ENCODE measurements at regions not wholly inside any gene's neighbourhood (a gene's known extent, or its start where the extent isn't known, plus 50 kb on each side); places are given as distances from the start of the nearest gene placed in this dataset.

DNA sequence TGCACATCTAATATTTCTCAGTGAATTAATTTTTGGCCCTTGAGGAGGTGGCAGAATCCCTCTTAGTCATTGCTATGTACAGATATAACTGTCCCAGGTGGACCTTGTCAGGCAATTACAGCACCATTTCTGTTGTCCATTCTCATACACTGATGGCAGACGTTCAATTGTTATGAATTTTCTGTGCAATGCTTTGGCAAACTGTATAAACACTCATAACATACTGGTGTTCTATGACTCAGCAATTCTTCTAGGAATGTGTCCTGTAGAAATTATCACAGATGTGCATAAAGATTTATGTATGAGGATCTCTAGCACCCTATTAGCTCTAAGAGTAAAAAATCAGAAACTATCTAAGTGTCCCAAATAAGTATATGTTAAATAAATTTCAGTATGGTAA, 80.8 kb downstream of the DNAJB9 start (continued):
- TF ChIP-seq, protein P1, sequence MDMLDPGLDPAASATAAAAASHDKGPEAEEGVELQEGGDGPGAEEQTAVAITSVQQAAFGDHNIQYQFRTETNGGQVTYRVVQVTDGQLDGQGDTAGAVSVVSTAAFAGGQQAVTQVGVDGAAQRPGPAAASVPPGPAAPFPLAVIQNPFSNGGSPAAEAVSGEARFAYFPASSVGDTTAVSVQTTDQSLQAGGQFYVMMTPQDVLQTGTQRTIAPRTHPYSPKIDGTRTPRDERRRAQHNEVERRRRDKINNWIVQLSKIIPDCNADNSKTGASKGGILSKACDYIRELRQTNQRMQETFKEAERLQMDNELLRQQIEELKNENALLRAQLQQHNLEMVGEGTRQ (IDR thresholded peaks at IDR 0.05; ENCODE audit: borderline replicate concordance, low read depth, low read length): no peak
- no peak for TF ChIP-seq SIX5 (IDR thresholded peaks at IDR 0.05; ENCODE audit: low read depth, low read length, severe bottlenecking)
- TF ChIP-seq CEBPB (IDR thresholded peaks at IDR 0.05; ENCODE audit: borderline replicate concordance in 1 of 2, low read depth in 2 of 2, low read length in 2 of 2): no peak
- TF ChIP-seq, protein P2, sequence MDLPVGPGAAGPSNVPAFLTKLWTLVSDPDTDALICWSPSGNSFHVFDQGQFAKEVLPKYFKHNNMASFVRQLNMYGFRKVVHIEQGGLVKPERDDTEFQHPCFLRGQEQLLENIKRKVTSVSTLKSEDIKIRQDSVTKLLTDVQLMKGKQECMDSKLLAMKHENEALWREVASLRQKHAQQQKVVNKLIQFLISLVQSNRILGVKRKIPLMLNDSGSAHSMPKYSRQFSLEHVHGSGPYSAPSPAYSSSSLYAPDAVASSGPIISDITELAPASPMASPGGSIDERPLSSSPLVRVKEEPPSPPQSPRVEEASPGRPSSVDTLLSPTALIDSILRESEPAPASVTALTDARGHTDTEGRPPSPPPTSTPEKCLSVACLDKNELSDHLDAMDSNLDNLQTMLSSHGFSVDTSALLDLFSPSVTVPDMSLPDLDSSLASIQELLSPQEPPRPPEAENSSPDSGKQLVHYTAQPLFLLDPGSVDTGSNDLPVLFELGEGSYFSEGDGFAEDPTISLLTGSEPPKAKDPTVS (IDR thresholded peaks at IDR 0.05; ENCODE audit: low read depth, low read length): no peak
- no peak for TF ChIP-seq NR2C2 (IDR thresholded peaks at IDR 0.05; ENCODE audit: borderline replicate concordance, control insufficient read depth, insufficient read length, low read depth)
- no peak for TF ChIP-seq GABPA (IDR thresholded peaks at IDR 0.05; ENCODE audit: low read depth)

DNA sequence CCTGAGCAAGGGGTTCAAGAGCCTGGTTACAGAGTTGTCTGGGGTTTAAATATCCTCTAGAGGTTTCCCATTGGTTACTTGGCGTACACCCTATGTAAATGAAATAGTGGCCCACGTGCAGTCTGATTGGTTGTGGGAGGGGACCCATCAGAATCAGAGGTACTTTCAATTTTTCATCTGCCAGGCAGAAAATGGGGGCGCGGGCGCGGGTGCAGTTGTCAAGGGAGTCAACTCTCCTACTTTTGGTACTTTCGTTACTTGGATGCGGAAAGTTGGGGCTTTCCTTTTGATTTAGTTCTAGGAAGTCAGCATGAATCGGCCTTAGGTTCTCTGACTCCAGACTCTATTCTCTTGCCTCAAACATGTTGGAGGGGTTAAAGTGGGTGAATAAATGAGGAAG, 83.2 kb downstream of the DNAJB9 start:
- BruUV-seq (replicated peaks): no TSS peak
- no peaks in the 10 kb centered on the region for H3K36me3 ChIP-seq (ENCODE audit: control insufficient read depth in 2 of 2, insufficient read depth in 2 of 2, low read length in 1 of 2)
- DNase-seq (ENCODE audit: low read depth, low spot score): no peak
- H3K27me3 ChIP-seq (replicated peaks in 1 of 2; ENCODE audit: control insufficient read depth in 2 of 2, insufficient read depth in 2 of 2, low read length in 1 of 2): no peaks in the 10 kb centered on the region; a peak in 1 of 4 replicates
- ChIA-PET SMC1A (ENCODE audit: uncharacterized antibody, unreplicated experiment) (interaction anchor here (1.2 kb wide), 1 partner anchor 21 kb away, joined by 3 read pairs; no protein-coding TSS in a partner anchor), CTCF (no interaction called here), POLR2A (no interaction called here), RAD21 (ENCODE audit: unreplicated experiment) (no interaction called here)
- H3K27ac ChIP-seq (ENCODE audit: control insufficient read depth, insufficient read depth): no peak overlapping the region
- WGBS (ENCODE audit: insufficient coverage, insufficient replicate concordance, low lambda C conversion rate, missing lambda C conversion rate): 69% methylated on average over 9 of the region's 9 CpGs
- no peak overlapping the region for H2AFZ ChIP-seq (ENCODE audit: control insufficient read depth, low read depth, low read length)
- no peaks in the 10 kb centered on the region for H4K20me1 ChIP-seq (ENCODE audit: control insufficient read depth, insufficient read depth)
- no peak overlapping the region for H3K4me3 ChIP-seq
- H3K79me2 ChIP-seq (ENCODE audit: control insufficient read depth, insufficient read depth, low read length): no peaks in the 10 kb centered on the region
- in situ Hi-C loops (cut with MboI) (no loop called here), intact Hi-C loops (cut with micrococcal nuclease; ENCODE audit: unreplicated experiment) (no loop called here)
- H3K9me3 ChIP-seq (replicated peaks; ENCODE audit: control insufficient read depth, insufficient read depth, low read length): no peaks in the 10 kb centered on the region
- H3K4me1 ChIP-seq (ENCODE audit: control insufficient read depth, insufficient read depth, low read length): no peaks in the 10 kb centered on the region
- no peak overlapping the region for H3K9ac ChIP-seq (ENCODE audit: control insufficient read depth, insufficient read depth, low read length)
- no peak for FAIRE-seq
- no peak for ATAC-seq
- H3K4me2 ChIP-seq (ENCODE audit: control insufficient read depth, insufficient read depth): no peak overlapping the region
- TF ChIP-seq, protein P3, sequence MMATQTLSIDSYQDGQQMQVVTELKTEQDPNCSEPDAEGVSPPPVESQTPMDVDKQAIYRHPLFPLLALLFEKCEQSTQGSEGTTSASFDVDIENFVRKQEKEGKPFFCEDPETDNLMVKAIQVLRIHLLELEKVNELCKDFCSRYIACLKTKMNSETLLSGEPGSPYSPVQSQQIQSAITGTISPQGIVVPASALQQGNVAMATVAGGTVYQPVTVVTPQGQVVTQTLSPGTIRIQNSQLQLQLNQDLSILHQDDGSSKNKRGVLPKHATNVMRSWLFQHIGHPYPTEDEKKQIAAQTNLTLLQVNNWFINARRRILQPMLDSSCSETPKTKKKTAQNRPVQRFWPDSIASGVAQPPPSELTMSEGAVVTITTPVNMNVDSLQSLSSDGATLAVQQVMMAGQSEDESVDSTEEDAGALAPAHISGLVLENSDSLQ (IDR thresholded peaks at IDR 0.05): no peak
- TF ChIP-seq BMI1 (IDR thresholded peaks at IDR 0.05; ENCODE audit: borderline replicate concordance) (no peak), PML (IDR thresholded peaks at IDR 0.05; ENCODE audit: low read length) (no peak), HDAC6 (IDR thresholded peaks at IDR 0.05; ENCODE audit: unreplicated experiment) (no peak), STAT1 (conservative IDR thresholded peaks at IDR 0.05) (no peak), BHLHE40 (IDR thresholded peaks at IDR 0.05; ENCODE audit: borderline replicate concordance in 1 of 2, low read depth in 2 of 2, low read length in 1 of 2) (no peak), NR2F1 (conservative IDR thresholded peaks at IDR 0.05) (no peak), GABPA (IDR thresholded peaks at IDR 0.05; ENCODE audit: low read depth) (no peak), POU2F2 (IDR thresholded peaks at IDR 0.05; ENCODE audit: borderline replicate concordance, low read depth, low read length) (no peak)
- TF ChIP-seq, protein P4, sequence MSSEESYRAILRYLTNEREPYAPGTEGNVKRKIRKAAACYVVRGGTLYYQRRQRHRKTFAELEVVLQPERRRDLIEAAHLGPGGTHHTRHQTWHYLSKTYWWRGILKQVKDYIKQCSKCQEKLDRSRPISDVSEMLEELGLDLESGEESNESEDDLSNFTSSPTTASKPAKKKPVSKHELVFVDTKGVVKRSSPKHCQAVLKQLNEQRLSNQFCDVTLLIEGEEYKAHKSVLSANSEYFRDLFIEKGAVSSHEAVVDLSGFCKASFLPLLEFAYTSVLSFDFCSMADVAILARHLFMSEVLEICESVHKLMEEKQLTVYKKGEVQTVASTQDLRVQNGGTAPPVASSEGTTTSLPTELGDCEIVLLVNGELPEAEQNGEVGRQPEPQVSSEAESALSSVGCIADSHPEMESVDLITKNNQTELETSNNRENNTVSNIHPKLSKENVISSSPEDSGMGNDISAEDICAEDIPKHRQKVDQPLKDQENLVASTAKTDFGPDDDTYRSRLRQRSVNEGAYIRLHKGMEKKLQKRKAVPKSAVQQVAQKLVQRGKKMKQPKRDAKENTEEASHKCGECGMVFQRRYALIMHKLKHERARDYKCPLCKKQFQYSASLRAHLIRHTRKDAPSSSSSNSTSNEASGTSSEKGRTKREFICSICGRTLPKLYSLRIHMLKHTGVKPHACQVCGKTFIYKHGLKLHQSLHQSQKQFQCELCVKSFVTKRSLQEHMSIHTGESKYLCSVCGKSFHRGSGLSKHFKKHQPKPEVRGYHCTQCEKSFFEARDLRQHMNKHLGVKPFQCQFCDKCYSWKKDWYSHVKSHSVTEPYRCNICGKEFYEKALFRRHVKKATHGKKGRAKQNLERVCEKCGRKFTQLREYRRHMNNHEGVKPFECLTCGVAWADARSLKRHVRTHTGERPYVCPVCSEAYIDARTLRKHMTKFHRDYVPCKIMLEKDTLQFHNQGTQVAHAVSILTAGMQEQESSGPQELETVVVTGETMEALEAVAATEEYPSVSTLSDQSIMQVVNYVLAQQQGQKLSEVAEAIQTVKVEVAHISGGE (CRISPR knock-in tag; IDR thresholded peaks at IDR 0.05): no peak
- TF ChIP-seq, protein P1 (IDR thresholded peaks at IDR 0.05; ENCODE audit: borderline replicate concordance, low read depth, low read length): no peak
